BJ (cell line): ENCODE measurements at regions not wholly inside any gene's neighbourhood (a gene's known extent, or its start where the extent isn't known, plus 50 kb on each side); places are given as distances from the start of the nearest gene placed in this dataset.
A peak's percentile ranks its signal among the peaks of the same experiment; 100 is the strongest.

Experiments used
- CTCF ChIA-PET: fragments of 350-600 bp; formaldehyde crosslinking; extraction: SDS; loops from one replicate; lab custom pipeline; 2021; ENCODE audit warnings: antibody characterized with exemption, inconsistent platforms; lab: Yijun Ruan, JAX
- POLR2A ChIA-PET: fragments of 300-600 bp; sonication (Branson Sonifier 250); formaldehyde crosslinking; extraction: SDS; loops from one replicate; lab custom pipeline; 2021; ENCODE audit warnings: antibody characterized with exemption; lab: Charles Lee
- DNase-seq: peaks from one replicate; pipeline ENCODE4 v3.0.0-alpha.2; 2011; ENCODE audit warnings: low read depth
- H3K27me3 ChIP-seq: 2 replicates; pipeline ENCODE4 v1.6.0; 2011; ENCODE audit warnings: low read length; ENCODE audit not compliant: control insufficient read depth, insufficient read depth
- H3K36me3 ChIP-seq: 2 replicates; pipeline ENCODE4 v1.5.1; 2011; ENCODE audit warnings: low read length; ENCODE audit not compliant: control insufficient read depth, insufficient read depth
- H3K4me3 ChIP-seq: 2 replicates; pipeline ENCODE4 v1.5.1; 2011; ENCODE audit warnings: low read depth, mild to moderate bottlenecking, control low read depth, low read length
- TF ChIP-seq, protein P1 (sequence below): IDR thresholded peaks from 2 replicates; pipeline ENCODE4 v1.5.1; 2011; ENCODE audit warnings: low read depth, mild to moderate bottlenecking, control low read depth, inconsistent platforms, low read length, moderate library complexity; ENCODE audit not compliant: insufficient read depth

DNA sequence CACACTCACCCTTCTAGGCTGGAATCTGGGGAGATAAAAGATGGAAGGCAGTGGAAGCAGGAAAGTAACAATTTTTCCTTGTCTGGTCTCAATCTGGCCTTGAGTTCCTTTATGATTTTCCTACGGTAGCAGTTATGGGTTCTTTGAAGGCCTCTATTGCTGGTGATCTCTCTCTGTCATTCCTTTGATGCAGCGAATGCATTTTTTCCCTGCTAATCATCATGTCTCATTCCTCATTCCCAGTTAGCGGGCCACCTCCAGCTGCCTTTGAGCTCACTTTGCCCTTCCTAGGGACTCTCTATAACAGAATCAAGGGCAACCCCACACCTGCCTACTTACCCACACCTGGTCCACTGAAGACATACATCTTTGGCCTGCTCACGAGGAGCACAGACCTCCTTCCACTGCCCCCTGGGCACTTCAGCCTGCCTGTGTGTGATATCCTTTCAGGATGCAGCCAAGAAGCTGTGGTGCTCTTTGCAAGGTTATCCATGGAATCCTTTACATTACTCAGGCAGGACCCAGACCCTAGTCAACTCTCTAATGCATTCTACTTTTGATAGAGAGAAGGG, 191.7 kb downstream of the DRD1 start:
- no peak overlapping the region for H3K4me3 ChIP-seq
- POLR2A ChIA-PET, result no interaction called here
- no peak for DNase-seq
- H3K36me3 ChIP-seq, result no peaks in the 10 kb centered on the region
- CTCF ChIA-PET, result no interaction called here
- H3K27me3 ChIP-seq, result no peaks in the 10 kb centered on the region
- TF ChIP-seq, protein P1, sequence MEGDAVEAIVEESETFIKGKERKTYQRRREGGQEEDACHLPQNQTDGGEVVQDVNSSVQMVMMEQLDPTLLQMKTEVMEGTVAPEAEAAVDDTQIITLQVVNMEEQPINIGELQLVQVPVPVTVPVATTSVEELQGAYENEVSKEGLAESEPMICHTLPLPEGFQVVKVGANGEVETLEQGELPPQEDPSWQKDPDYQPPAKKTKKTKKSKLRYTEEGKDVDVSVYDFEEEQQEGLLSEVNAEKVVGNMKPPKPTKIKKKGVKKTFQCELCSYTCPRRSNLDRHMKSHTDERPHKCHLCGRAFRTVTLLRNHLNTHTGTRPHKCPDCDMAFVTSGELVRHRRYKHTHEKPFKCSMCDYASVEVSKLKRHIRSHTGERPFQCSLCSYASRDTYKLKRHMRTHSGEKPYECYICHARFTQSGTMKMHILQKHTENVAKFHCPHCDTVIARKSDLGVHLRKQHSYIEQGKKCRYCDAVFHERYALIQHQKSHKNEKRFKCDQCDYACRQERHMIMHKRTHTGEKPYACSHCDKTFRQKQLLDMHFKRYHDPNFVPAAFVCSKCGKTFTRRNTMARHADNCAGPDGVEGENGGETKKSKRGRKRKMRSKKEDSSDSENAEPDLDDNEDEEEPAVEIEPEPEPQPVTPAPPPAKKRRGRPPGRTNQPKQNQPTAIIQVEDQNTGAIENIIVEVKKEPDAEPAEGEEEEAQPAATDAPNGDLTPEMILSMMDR, result no peak

DNA sequence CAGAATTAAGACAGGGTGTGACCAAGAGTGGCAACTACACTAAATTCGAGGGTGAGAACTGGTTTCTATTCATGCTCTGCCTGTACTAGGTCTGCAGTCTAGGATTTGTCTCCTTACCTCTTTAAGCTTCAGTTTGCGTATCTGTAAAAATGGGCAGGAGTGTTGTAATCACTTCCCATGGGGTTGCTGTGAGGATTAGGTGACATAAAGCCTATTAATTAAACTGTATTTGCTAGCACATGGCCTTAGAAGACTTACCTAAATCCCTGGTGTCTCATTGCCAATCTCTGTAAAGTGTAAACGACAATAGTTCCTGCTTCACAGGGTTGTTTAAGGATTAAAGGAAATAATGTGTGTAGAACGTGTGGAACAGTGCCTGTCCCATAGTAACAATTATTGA, 193.6 kb downstream of the DRD1 start:
- ChIA-PET CTCF (interaction anchor here (0.6 kb wide), 1 partner anchor 131 kb away, joined by 4 read pairs; no protein-coding TSS in a partner anchor), POLR2A (no interaction called here)
- Histone ChIP-seq H3K27me3 (no peaks in the 10 kb centered on the region), H3K36me3 (no peaks in the 10 kb centered on the region), H3K4me3 (no peak overlapping the region)
- TF ChIP-seq, protein P1, result no peak
- DNase-seq, result no peak

DNA sequence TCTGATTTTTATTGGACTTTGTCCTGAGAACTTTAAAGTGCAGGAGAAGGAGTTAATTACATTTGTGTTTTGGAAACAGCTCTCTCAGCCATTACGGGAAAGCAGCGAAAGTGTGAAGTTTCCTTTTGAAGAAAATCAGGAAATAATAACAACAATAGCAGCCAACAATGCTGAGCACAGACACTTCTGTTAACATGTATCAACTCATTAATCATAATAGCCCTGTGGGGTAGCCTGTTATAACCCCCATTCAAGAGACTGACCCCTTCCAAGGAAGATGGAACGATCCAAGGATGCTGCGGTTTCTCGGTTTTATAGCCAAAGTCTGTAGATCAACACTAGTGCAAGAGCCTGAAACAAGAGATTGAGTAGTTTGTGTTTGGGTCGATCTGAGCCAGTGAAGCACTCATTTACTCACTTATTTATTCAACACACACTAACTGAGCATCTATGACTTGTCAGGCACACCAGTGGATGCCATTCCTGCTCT, 195.5 kb downstream of the DRD1 start:
- DNase-seq, result no peak
- ChIA-PET POLR2A (no interaction called here), CTCF (no interaction called here)
- Histone ChIP-seq H3K36me3 (no peaks in the 10 kb centered on the region), H3K4me3 (no peak overlapping the region), H3K27me3 (no peaks in the 10 kb centered on the region)
- TF ChIP-seq, protein P1, result no peak

DNA sequence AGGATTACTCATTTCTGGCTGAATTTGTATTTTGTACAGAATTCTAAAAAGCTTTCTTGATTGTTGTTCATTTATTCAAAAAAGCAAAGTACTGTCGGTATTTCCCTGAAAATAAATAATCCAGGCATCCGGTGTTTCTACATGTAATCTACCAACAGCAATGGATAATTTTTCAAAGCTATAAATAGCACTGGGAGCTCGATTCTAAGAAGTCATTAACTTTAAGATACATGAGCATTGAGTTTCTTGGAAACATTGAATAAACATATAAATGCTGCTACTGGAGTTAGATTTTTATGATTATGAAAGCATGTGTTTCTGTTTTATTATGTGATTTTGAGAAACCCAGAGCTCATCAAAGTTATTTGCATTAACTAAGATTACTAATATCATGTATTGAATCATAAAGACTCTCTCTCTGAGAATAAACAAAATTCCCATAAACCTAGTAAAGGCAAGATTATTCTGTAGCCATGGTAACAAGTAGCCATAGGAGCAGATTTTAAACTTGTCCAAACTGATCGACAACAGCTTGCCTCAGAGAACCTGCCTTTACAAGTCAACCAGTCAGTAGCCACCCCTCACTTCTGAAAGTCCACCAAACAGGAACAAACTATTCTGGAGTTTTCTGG, 197.0 kb downstream of the DRD1 start:
- TF ChIP-seq, protein P1, result no peak
- H3K27me3 ChIP-seq, result no peaks in the 10 kb centered on the region
- DNase-seq, result no peak
- H3K36me3 ChIP-seq, result no peaks in the 10 kb centered on the region
- CTCF ChIA-PET, result no interaction called here
- POLR2A ChIA-PET, result no interaction called here
- no peak overlapping the region for H3K4me3 ChIP-seq

DNA sequence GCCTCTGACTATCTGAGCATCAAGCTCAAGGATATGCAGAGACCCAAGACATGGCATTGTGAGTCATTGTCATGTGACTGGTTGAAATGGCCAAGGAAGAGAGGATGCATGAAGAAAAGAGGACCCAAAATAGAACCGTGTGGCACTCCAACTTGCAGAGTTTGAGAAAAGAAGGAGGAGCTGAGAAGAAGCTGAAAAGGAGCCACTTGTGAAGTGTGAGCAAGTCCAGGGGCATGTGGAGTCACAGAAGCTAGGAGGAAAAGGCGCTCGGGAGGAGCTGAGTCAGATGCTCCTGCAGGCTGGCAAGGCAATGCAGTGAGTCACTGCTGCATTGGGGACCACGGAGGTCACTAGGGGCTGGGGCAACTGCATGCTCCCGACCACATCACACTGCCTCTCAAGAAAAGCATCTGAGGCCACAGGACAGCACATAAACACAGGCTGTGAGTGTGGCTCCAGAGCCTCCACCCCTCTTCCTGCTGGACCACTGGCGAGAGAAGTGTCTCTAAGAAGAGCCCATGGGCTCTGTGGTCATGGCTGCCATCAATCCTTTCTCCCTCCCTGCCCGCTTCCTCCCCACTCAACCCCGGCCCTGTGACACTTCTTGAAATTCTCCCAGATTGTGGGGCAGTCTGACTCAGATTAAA, 197.6 kb downstream of the DRD1 start:
- ChIA-PET POLR2A (no interaction called here), CTCF (no interaction called here)
- TF ChIP-seq, protein P1, result no peak
- Histone ChIP-seq H3K27me3 (no peaks in the 10 kb centered on the region), H3K36me3 (no peaks in the 10 kb centered on the region), H3K4me3 (no peak overlapping the region)
- peak; percentile 61 for DNase-seq
